HL-60 (cell line): ENCODE measurements at regions not wholly inside any gene's neighbourhood (a gene's known extent, or its start where the extent isn't known, plus 50 kb on each side); places are given as distances from the start of the nearest gene placed in this dataset.

ENCODE experiments used
- DNase-seq, 2 experiments: peaks; one replicate each; pipeline ENCODE4 v3.0.0-alpha.2; 2010 to 2020; ENCODE audit warnings: low read depth in 1 of 2, low spot score in 1 of 2
- H3K27ac ChIP-seq: fragments of 250-450 bp; sonication (Bioruptor Pico); replicated peaks from 2 replicates; pipeline ENCODE4 v1.5.1; 2020; ENCODE audit warnings: mild to moderate bottlenecking, moderate library complexity
- H3K27me3 ChIP-seq: fragments of 250-450 bp; sonication (Bioruptor Pico); 2 replicates; pipeline ENCODE4 v1.5.1; 2021; ENCODE audit warnings: mild to moderate bottlenecking, moderate library complexity; ENCODE audit not compliant: insufficient read depth, poor library complexity, severe bottlenecking
- H3K4me3 ChIP-seq: replicated peaks from 2 replicates; pipeline ENCODE4 v1.5.1; 2011; ENCODE audit warnings: mild to moderate bottlenecking, control low read depth, low read length; ENCODE audit not compliant: insufficient read depth
- GABPA ChIP-seq: IDR thresholded peaks from 2 replicates; pipeline ENCODE4 v1.6.1; 2012; ENCODE audit warnings: low read depth
- POLR2AphosphoS5 ChIP-seq: IDR thresholded peaks from 2 replicates; pipeline ENCODE4 v1.6.1; 2012; ENCODE audit warnings: low read depth
- REST ChIP-seq: IDR thresholded peaks from 2 replicates; pipeline ENCODE4 v1.6.1; 2012; ENCODE audit warnings: low read depth; ENCODE audit not compliant: insufficient replicate concordance
- SPI1 ChIP-seq: IDR thresholded peaks from 2 replicates; pipeline ENCODE4 v1.6.1; 2012; ENCODE audit warnings: low read depth, mild to moderate bottlenecking, borderline replicate concordance
- TF ChIP-seq, protein P1 (sequence below): IDR thresholded peaks from one replicate; pipeline ENCODE4 v1.5.1; 2011; ENCODE audit warnings: low read length, control low read depth, inconsistent platforms; ENCODE audit not compliant: insufficient read depth

DNA sequence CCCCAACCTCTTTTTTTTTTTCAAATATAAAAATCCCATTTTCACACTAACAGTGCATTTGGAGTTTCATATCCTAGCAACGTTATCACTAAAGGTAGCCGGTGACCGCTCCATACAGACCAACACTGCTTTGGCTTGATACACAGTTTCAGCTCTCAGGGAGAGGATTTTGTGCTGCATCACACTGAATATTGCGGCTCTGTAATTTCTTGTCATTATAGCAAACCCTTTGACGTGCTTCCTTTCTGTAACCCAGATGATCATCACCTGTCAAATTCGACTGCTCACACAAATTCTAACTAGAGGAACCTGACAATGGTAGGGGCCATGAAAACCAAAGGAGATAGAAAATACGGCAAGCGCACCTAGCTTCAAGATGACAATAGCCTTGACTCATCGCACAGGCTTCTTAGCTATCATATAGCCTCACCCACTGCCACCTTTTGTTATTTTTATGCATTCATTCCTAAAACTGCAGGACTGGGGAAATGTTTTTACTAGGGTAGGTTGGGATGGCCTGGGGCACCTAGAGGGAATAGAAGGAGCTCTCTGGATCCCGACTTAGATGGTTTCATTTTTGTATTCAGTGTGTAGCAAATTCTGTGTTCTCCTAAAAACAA is 582.9 kb upstream of the PIK3C3 start:
- Histone ChIP-seq H3K27ac (no peak overlapping the region), H3K27me3 (no peaks in the 10 kb centered on the region), H3K4me3 (no peak overlapping the region)
- DNase-seq = no peak
- TF ChIP-seq SPI1 = no peak

DNA sequence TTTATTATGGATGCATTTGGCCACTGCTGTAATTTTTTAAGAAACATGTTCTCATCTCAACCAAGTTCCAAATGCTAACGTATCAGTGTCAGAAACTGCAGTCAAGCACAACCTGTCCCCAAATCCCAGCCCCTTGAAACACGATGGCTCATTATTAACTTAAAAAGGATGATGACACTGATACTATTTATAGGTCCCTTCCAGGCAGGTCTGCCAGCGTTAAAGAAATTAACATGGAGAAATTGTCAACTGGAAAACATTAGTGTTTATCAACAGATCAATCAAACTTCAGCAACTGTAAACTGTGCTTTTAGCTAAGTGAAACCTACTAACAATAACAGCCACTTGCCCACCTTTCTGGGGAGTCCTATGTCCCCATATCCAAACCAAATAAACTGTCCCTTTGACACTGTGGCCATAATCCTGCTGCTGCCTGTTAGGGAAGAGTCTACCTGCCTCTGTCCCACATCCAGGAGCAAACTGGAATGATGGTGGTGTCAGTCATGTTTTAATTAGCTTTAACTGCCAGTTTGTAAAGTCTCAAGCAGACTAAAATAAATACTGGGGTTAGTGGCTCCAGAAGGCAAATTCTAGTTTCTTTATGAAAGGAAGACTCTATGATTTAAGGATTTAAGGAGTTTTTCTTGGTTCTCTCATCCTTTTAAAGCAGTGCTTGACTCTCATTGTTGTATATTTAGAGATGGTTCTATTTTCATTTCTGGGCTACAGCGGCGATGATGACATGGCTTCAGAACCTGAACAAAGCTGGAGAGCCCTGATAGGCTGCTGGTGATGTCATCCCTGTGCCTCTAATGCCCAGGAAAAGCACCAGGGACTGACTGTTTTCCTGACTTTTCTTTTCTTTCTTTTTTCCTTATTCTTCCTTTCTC is 583.6 kb upstream of the PIK3C3 start:
- H3K4me3 ChIP-seq = no peak overlapping the region
- TF ChIP-seq GABPA = no peak
- no peaks in the 10 kb centered on the region for H3K27me3 ChIP-seq
- no peak for DNase-seq
- H3K27ac ChIP-seq = no peak overlapping the region

DNA sequence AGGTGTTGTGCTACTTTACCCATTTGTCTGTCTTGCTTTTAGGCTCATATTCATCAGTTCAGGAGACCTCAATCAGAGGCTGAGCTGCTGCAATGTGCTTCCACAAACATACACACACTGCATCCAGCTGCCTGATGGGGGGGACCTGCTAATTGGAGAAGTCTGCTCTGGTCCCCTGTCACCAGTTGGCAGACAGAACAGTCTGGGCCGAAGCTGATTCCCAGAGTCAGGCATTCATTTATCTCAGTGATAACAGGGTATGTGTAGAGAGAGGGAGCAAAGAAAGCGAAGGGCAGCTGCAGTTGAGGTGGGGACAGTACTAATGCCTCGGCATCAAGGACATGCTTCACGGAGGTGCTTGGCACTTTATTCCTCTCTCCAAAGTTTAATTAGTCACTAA is 584.3 kb upstream of the PIK3C3 start:
- H3K4me3 ChIP-seq = no peak overlapping the region
- no peak for DNase-seq
- H3K27ac ChIP-seq = no peak overlapping the region
- TF ChIP-seq, protein P1, sequence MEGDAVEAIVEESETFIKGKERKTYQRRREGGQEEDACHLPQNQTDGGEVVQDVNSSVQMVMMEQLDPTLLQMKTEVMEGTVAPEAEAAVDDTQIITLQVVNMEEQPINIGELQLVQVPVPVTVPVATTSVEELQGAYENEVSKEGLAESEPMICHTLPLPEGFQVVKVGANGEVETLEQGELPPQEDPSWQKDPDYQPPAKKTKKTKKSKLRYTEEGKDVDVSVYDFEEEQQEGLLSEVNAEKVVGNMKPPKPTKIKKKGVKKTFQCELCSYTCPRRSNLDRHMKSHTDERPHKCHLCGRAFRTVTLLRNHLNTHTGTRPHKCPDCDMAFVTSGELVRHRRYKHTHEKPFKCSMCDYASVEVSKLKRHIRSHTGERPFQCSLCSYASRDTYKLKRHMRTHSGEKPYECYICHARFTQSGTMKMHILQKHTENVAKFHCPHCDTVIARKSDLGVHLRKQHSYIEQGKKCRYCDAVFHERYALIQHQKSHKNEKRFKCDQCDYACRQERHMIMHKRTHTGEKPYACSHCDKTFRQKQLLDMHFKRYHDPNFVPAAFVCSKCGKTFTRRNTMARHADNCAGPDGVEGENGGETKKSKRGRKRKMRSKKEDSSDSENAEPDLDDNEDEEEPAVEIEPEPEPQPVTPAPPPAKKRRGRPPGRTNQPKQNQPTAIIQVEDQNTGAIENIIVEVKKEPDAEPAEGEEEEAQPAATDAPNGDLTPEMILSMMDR = no peak
- TF ChIP-seq GABPA = no peak
- TF ChIP-seq REST = no peak
- no peak for TF ChIP-seq POLR2AphosphoS5
- no peak for TF ChIP-seq SPI1
- H3K27me3 ChIP-seq = no peaks in the 10 kb centered on the region

DNA sequence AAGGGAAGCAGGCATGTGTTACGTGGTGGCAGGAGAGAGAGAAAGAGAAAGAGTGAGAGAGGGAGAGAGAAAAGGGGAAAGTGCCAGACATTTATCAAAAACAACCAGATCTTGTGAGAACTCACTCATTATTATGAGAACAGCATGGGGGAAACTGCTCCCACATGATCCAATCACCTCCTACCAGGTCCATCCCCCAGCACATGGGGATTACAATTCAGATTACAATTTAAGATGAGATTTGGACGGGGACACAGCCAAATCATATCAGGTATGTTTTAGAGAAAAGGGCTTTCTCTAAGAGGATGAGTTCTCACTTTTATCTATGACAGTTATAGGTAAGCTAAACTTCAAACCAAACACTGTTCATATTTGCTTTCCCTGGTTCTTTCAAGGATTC is 597.3 kb upstream of the PIK3C3 start:
- no peak for TF ChIP-seq SPI1
- TF ChIP-seq POLR2AphosphoS5 = no peak
- TF ChIP-seq GABPA = no peak
- TF ChIP-seq, protein P1 = no peak
- no peak for TF ChIP-seq REST
- H3K4me3 ChIP-seq = no peak overlapping the region
- no peaks in the 10 kb centered on the region for H3K27me3 ChIP-seq
- no peak for DNase-seq
- no peak overlapping the region for H3K27ac ChIP-seq
